AG09309 (cell line): ENCODE measurements at regions not wholly inside any gene's neighbourhood (a gene's known extent, or its start where the extent isn't known, plus 50 kb on each side); places are given as distances from the start of the nearest gene placed in this dataset.

Experiments
- DNase-seq: peaks from one replicate; pipeline ENCODE4 v3.0.0-alpha.2; 2010; ENCODE audit warnings: low read depth
- H3K4me3 ChIP-seq: 2 replicates; pipeline ENCODE4 v1.5.1; 2011; ENCODE audit warnings: mild to moderate bottlenecking, low read depth, low read length, moderate library complexity; ENCODE audit not compliant: control insufficient read depth
- TF ChIP-seq, protein P1 (sequence below): IDR thresholded peaks from 2 replicates; pipeline ENCODE4 v1.5.1; 2011; ENCODE audit warnings: mild to moderate bottlenecking, low read depth, low read length, inconsistent platforms; ENCODE audit not compliant: insufficient read depth, control insufficient read depth; ENCODE audit errors: missing control alignments

DNA sequence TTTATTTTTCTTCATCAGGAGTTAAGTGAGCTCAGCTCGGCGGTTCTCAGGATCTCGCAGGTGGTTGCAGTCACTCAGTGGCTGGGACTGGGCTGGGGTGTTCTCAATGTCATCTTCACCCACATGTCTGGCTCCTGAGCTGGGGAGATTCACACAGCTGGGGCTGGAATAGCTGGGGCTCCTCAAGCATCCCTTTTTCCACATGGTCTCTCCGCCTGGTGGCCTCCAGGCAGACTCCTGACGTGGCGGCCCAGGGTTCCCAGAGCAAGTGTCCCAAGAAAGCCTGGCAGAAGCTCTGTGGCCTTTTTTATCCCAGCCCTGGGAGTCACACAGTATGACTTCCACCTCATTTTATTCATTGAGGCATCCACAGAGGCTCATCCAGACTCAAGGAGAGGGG is 84.1 kb upstream of the ANKRD34C start:
- DNase-seq, result no peak
- H3K4me3 ChIP-seq, result no peak overlapping the region
- TF ChIP-seq, protein P1, sequence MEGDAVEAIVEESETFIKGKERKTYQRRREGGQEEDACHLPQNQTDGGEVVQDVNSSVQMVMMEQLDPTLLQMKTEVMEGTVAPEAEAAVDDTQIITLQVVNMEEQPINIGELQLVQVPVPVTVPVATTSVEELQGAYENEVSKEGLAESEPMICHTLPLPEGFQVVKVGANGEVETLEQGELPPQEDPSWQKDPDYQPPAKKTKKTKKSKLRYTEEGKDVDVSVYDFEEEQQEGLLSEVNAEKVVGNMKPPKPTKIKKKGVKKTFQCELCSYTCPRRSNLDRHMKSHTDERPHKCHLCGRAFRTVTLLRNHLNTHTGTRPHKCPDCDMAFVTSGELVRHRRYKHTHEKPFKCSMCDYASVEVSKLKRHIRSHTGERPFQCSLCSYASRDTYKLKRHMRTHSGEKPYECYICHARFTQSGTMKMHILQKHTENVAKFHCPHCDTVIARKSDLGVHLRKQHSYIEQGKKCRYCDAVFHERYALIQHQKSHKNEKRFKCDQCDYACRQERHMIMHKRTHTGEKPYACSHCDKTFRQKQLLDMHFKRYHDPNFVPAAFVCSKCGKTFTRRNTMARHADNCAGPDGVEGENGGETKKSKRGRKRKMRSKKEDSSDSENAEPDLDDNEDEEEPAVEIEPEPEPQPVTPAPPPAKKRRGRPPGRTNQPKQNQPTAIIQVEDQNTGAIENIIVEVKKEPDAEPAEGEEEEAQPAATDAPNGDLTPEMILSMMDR, result no peak

DNA sequence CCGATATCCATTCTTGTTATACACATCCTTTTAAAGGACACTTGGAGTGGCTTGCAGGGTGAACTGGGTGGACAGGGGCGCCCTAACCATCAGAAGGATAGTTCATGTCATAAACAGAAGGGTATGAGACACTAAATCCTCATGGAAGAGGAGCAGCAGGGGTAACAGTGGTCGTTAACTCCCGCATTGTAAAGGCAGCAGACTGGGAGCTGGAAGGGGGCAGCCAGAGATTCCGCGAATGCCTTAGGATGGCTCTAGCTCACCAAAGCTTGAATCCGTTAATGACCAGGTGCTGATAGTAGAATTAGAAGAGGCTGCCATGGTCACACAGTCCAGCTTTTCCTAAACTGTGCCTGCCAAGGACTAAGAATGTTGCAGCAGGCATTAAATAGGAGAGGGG is 85.2 kb upstream of the ANKRD34C start:
- no peak for DNase-seq
- H3K4me3 ChIP-seq, result no peak overlapping the region
- TF ChIP-seq, protein P1, result no peak

DNA sequence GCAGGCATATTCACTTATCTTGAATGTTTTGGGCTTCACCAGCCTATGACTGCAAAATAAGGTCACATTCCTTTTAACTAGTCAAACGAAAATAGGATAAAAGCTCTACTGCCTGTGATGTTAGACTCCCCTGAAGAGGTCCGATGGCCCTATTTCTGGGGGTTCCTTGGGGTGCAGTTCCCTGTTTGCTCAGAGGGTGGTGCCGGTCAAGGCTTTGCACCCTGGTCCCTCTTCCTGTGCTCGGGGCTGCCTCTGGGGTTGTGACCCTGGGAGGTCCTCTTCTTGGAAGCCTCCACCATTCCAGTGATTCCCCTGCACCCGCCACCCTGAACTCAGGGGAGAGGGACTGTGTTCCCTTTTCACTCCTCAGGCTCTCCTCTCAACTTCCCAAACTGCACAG is 86.7 kb upstream of the ANKRD34C start:
- H3K4me3 ChIP-seq, result no peak overlapping the region
- DNase-seq, result no peak
- TF ChIP-seq, protein P1, result no peak

DNA sequence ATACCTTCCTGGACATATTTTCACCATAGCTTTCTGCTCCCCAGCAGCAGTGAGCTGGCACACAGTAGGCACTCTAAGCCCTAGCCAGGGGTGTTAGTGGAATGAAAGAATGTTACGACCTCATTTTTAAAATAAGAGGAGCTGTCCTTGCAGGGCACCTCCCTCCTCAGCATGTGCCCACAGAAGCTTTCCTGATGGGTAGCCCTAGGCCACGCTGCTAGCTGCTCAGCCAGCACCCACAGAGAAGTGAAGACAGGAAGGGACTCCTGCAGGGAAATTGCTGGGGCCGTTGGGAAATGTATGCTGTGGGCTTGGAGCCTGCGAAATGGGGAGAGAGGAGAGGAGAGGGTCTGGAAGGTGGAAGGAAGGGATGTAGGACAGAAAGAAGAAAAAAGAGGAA is 87.3 kb upstream of the ANKRD34C start:
- no peak overlapping the region for H3K4me3 ChIP-seq
- no peak for DNase-seq
- TF ChIP-seq, protein P1, result no peak

DNA sequence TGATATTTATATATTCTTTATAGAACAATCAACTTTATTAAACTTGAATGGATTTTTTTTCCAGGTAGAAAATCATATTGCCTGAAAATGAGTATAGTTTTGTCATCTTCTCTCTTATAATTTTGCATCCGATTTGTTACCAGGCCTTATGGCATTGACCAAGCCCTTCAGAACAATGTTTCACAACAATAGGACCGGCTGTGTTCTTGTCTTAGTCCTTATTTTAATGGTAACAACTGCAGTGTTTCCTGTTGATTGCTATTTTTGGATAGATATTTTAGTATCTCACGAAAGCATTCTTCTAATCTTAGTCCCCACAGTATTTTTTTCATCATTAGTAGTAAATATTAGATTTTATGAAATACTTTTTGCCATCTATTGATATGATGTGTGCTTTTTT is 88.1 kb upstream of the ANKRD34C start:
- DNase-seq, result no peak
- no peak overlapping the region for H3K4me3 ChIP-seq

DNA sequence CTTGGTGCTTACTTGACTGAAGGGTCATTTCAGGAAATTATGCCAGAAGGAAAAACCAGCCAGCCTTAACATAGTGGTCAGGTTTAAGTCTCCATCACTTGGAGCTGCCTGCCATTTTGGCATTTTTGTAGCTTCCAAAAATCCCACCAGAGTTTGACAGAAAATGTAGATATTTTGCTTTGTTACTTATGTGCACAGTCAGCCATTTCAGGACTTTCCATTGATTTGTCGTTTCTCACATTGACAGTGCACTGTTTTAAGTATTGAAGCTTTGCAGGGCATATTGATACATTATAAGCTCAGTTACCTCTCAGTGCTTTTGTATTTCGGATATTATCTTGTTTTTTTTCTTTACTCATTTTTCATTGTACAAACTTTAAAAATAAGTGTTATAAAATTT is 89.0 kb upstream of the ANKRD34C start:
- H3K4me3 ChIP-seq, result no peak overlapping the region
- TF ChIP-seq, protein P1, result no peak
- no peak for DNase-seq

More for the DNA sequence above, 88.1 kb upstream of the ANKRD34C start:
- TF ChIP-seq, protein P1, result no peak

DNA sequence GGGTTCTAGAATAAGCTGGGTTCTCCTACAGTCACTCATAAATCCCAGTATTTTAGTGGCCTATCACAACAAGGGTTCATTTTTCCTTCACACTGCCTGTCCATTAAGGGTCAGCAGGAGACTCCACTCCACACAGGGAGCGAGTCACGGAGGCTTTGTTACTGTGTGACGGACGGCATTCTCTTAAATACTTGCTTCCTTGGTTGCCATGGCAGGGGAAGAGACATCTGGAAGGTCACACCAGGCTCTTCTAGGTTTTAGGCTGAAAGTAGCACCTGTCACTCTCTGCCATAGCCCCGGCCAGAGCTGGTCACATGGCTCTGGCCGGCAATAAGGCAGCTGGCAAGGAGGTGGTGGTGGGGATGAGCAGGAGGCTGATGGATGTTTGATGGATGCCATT is 89.4 kb upstream of the ANKRD34C start:
- H3K4me3 ChIP-seq, result no peak overlapping the region
- TF ChIP-seq, protein P1, result no peak
- DNase-seq, result no peak
